ENCODE measurements at regions not wholly inside any gene's neighbourhood (a gene's known extent, or its start where the extent isn't known, plus 50 kb on each side); places are given as distances from the start of the nearest gene placed in this dataset.

GRCh38 chr14:38838979-38839323 lies 264.1 kb downstream of the SEC23A start:
- no peak overlapping the region for H2BK5ac ChIP-seq (ENCODE audit: low read depth, low read length, poor library complexity, severe bottlenecking)
- no peaks in the 10 kb centered on the region for H3K4me1 ChIP-seq (ENCODE audit: control insufficient read depth, insufficient read depth, low read length)
- no peak overlapping the region for H3K4me3 ChIP-seq (ENCODE audit: insufficient read depth, low read depth, low read length)
- H3K27ac ChIP-seq (ENCODE audit: insufficient read depth, low read length) = no peak overlapping the region
- no peaks in the 10 kb centered on the region for H3K79me1 ChIP-seq (ENCODE audit: low read depth in 1 of 2, low read length in 2 of 2)
- H3K23ac ChIP-seq (ENCODE audit: low read depth, low read length) = no peak overlapping the region
- no peaks in the 10 kb centered on the region for H3K36me3 ChIP-seq (ENCODE audit: control insufficient read depth, insufficient read depth, low read length)
- no peak overlapping the region for H2AK5ac ChIP-seq (ENCODE audit: low read depth, low read length)
- no peak overlapping the region for H3K4me2 ChIP-seq (ENCODE audit: low read depth, low read length)
- no peak overlapping the region for H4K8ac ChIP-seq (ENCODE audit: low read depth in 2 of 2, low read length in 2 of 2)
- H2BK20ac ChIP-seq (ENCODE audit: low read depth, low read length) = no peak overlapping the region
- no peak for TF ChIP-seq CHD1 (IDR thresholded peaks at IDR 0.05; ENCODE audit: low read depth, low read length)
- no peak for TF ChIP-seq MAFK (IDR thresholded peaks at IDR 0.05; ENCODE audit: low read depth, low read length)
- TF ChIP-seq CEBPB (IDR thresholded peaks at IDR 0.05; ENCODE audit: low read depth, low read length) = no peak
- no peak for TF ChIP-seq RCOR1 (IDR thresholded peaks at IDR 0.05; ENCODE audit: insufficient replicate concordance, low read length)
- TF ChIP-seq BHLHE40 (IDR thresholded peaks at IDR 0.05; ENCODE audit: low read depth, low read length) = no peak
- no peak for TF ChIP-seq RAD21 (IDR thresholded peaks at IDR 0.05; ENCODE audit: low read length)
- no peak for TF ChIP-seq RFX5 (IDR thresholded peaks at IDR 0.05; ENCODE audit: low read depth, low read length)
- no peak for TF ChIP-seq MAZ (IDR thresholded peaks at IDR 0.05; ENCODE audit: borderline replicate concordance, low read depth, low read length)
- no peak for TF ChIP-seq POLR2A (IDR thresholded peaks at IDR 0.05; ENCODE audit: low read depth, low read length)
- TF ChIP-seq SMC3 (IDR thresholded peaks at IDR 0.05; ENCODE audit: low read depth, low read length) = no peak
- TF ChIP-seq, protein P1, sequence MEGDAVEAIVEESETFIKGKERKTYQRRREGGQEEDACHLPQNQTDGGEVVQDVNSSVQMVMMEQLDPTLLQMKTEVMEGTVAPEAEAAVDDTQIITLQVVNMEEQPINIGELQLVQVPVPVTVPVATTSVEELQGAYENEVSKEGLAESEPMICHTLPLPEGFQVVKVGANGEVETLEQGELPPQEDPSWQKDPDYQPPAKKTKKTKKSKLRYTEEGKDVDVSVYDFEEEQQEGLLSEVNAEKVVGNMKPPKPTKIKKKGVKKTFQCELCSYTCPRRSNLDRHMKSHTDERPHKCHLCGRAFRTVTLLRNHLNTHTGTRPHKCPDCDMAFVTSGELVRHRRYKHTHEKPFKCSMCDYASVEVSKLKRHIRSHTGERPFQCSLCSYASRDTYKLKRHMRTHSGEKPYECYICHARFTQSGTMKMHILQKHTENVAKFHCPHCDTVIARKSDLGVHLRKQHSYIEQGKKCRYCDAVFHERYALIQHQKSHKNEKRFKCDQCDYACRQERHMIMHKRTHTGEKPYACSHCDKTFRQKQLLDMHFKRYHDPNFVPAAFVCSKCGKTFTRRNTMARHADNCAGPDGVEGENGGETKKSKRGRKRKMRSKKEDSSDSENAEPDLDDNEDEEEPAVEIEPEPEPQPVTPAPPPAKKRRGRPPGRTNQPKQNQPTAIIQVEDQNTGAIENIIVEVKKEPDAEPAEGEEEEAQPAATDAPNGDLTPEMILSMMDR (conservative IDR thresholded peaks at IDR 0.05; ENCODE audit: low read depth, low read length) = no peak
- TF ChIP-seq, protein P2, sequence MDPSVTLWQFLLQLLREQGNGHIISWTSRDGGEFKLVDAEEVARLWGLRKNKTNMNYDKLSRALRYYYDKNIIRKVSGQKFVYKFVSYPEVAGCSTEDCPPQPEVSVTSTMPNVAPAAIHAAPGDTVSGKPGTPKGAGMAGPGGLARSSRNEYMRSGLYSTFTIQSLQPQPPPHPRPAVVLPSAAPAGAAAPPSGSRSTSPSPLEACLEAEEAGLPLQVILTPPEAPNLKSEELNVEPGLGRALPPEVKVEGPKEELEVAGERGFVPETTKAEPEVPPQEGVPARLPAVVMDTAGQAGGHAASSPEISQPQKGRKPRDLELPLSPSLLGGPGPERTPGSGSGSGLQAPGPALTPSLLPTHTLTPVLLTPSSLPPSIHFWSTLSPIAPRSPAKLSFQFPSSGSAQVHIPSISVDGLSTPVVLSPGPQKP (IDR thresholded peaks at IDR 0.05; ENCODE audit: borderline replicate concordance, low read depth, low read length) = no peak
- no peak for TF ChIP-seq MXI1 (IDR thresholded peaks at IDR 0.05; ENCODE audit: borderline replicate concordance, low read depth, low read length)
- no peak for TF ChIP-seq NFE2L2 (IDR thresholded peaks at IDR 0.05; ENCODE audit: low read depth, low read length)
- TF ChIP-seq FOS (IDR thresholded peaks at IDR 0.05; ENCODE audit: low read depth, low read length) = no peak
- no peak for TF ChIP-seq USF2 (IDR thresholded peaks at IDR 0.05; ENCODE audit: low read depth, low read length)
- BruUV-seq (replicated peaks) = no TSS peak
- no peak overlapping the region for H2BK120ac ChIP-seq (ENCODE audit: low read depth, low read length)
- CTCF ChIA-PET = no interaction called here
- no peak overlapping the region for H3K9ac ChIP-seq (ENCODE audit: low read depth, low read length)
- no peaks in the 10 kb centered on the region for H4K20me1 ChIP-seq (ENCODE audit: insufficient read depth, low read length)
- no peak overlapping the region for H4K91ac ChIP-seq (ENCODE audit: insufficient read depth, low read depth, low read length)
- no peaks in the 10 kb centered on the region for H3K9me3 ChIP-seq (ENCODE audit: control insufficient read depth, insufficient read depth, low read length)
- in situ Hi-C loops (cut with MboI; ENCODE audit: low sequenced_read_pairs) (no loop called here), intact Hi-C loops (cut with micrococcal nuclease) (no loop called here), dilution Hi-C loops (cut with HindIII; ENCODE audit: low sequenced_read_pairs, unreplicated experiment) (no loop called here)
- H3K18ac ChIP-seq (ENCODE audit: low read depth, low read length) = no peak overlapping the region
- H2AFZ ChIP-seq (replicated peaks; ENCODE audit: low read length, poor library complexity) = no peak overlapping the region
- no peak overlapping the region for H2AK9ac ChIP-seq (replicated peaks; ENCODE audit: low read depth, low read length, poor library complexity)
- WGBS, 2 experiments (ENCODE audit: extremely low coverage in 2 of 2, insufficient read length in 1 of 2) = 38% methylated on average over 1 of the region's 8 CpGs; no CpG with 5 or more reads in 1 of the 2 experiments
- H3K27me3 ChIP-seq (ENCODE audit: control insufficient read depth, insufficient read depth, low read length) = no peaks in the 10 kb centered on the region; the same call in 1 of the 2 replicates
- H3K14ac ChIP-seq (replicated peaks; ENCODE audit: low read depth, low read length) = no peak overlapping the region
- H3K4ac ChIP-seq (ENCODE audit: low read depth, low read length) = no peak overlapping the region
- no peak overlapping the region for H4K5ac ChIP-seq (ENCODE audit: low read depth, low read length)
- no peak overlapping the region for H3K56ac ChIP-seq (ENCODE audit: extremely low read depth, insufficient read depth, low read length)
- no peak overlapping the region for H2BK15ac ChIP-seq (ENCODE audit: low read depth, low read length)
- POLR2A ChIA-PET (ENCODE audit: unreplicated experiment) = interaction anchor here (0.7 kb wide), 1 partner anchor 28 kb away, joined by 10 read pairs; no protein-coding TSS in a partner anchor
- ATAC-seq (ENCODE audit: low read depth) = no peak
- H3K9me1 ChIP-seq (ENCODE audit: insufficient read depth, low read length) = no peaks in the 10 kb centered on the region
- DNase-seq = no peak
